ENCODE measurements at regions not wholly inside any gene's neighbourhood (a gene's known extent, or its start where the extent isn't known, plus 50 kb on each side); places are given as distances from the start of the nearest gene placed in this dataset.

DNA sequence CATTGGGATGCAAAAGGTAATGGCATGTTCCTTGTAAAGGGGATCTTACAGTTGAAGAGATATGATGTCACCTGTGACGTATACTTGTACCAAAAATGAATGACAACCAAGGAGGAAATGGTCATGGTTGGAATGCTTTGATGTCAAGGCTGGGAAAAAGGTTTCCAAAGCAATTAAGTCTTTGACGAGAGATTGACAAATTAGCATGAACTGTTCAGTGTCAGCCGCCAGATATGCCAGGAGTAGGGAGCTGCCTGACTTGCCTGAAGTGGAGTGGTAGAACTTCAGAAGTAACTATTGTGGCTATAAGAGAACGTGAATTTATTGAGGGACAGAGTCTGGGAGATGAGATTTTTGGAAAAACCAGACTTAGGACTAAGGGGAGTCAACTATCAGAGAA is 88.1 kb downstream of the SEPTIN7 start:
- Histone ChIP-seq H3K27me3 (ENCODE audit: control insufficient read depth, insufficient read depth, low read length) (no peaks in the 10 kb centered on the region), H3K4me3 (ENCODE audit: low read depth, low read length) (no peak overlapping the region), H3K36me3 (ENCODE audit: control insufficient read depth, insufficient read depth, low read length) (peaks cover 1% of the 10 kb centered on the region; the same call in 1 of the 2 replicates)
- ChIA-PET POLR2A (no interaction called here), CTCF (interaction anchor here (0.6 to 1.1 kb wide), 2 partner anchors 18 to 180 kb away, joined by 3 to 4 read pairs; no protein-coding TSS in a partner anchor)
- TF ChIP-seq, protein P1, sequence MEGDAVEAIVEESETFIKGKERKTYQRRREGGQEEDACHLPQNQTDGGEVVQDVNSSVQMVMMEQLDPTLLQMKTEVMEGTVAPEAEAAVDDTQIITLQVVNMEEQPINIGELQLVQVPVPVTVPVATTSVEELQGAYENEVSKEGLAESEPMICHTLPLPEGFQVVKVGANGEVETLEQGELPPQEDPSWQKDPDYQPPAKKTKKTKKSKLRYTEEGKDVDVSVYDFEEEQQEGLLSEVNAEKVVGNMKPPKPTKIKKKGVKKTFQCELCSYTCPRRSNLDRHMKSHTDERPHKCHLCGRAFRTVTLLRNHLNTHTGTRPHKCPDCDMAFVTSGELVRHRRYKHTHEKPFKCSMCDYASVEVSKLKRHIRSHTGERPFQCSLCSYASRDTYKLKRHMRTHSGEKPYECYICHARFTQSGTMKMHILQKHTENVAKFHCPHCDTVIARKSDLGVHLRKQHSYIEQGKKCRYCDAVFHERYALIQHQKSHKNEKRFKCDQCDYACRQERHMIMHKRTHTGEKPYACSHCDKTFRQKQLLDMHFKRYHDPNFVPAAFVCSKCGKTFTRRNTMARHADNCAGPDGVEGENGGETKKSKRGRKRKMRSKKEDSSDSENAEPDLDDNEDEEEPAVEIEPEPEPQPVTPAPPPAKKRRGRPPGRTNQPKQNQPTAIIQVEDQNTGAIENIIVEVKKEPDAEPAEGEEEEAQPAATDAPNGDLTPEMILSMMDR (IDR thresholded peaks at IDR 0.05; ENCODE audit: insufficient read depth, low read depth, low read length): no peak
- no peak for DNase-seq (ENCODE audit: low read depth)

DNA sequence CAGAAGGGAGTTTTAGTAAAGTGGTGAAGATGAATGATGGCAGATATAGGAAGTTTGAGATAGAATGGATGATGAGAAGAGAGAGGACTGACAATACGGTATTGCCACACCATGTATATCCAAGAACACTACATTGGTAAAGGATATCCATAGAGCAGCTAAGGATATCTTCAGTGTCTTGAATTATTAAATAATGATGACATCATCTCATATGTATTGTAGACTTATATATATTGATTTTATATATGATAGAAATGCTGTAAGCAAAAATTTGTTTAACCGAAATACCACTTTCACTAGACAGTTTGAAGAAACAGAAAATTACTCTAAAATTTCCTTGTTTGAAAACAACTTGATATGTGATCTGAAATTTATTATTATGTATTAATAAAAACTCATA is 89.0 kb downstream of the SEPTIN7 start:
- H3K36me3 ChIP-seq (ENCODE audit: control insufficient read depth, insufficient read depth, low read length): peaks cover 1% of the 10 kb centered on the region; the same call in 1 of the 2 replicates
- TF ChIP-seq, protein P1 (IDR thresholded peaks at IDR 0.05; ENCODE audit: insufficient read depth, low read depth, low read length): no peak
- no peak overlapping the region for H3K4me3 ChIP-seq (ENCODE audit: low read depth, low read length)
- no peaks in the 10 kb centered on the region for H3K27me3 ChIP-seq (ENCODE audit: control insufficient read depth, insufficient read depth, low read length)
- ChIA-PET POLR2A (no interaction called here), CTCF (interaction anchor here (0.7 to 1.3 kb wide), 3 partner anchors 17 to 180 kb away, joined by 3 to 4 read pairs (median 3); no protein-coding TSS in a partner anchor)
- DNase-seq (ENCODE audit: low read depth): no peak

DNA sequence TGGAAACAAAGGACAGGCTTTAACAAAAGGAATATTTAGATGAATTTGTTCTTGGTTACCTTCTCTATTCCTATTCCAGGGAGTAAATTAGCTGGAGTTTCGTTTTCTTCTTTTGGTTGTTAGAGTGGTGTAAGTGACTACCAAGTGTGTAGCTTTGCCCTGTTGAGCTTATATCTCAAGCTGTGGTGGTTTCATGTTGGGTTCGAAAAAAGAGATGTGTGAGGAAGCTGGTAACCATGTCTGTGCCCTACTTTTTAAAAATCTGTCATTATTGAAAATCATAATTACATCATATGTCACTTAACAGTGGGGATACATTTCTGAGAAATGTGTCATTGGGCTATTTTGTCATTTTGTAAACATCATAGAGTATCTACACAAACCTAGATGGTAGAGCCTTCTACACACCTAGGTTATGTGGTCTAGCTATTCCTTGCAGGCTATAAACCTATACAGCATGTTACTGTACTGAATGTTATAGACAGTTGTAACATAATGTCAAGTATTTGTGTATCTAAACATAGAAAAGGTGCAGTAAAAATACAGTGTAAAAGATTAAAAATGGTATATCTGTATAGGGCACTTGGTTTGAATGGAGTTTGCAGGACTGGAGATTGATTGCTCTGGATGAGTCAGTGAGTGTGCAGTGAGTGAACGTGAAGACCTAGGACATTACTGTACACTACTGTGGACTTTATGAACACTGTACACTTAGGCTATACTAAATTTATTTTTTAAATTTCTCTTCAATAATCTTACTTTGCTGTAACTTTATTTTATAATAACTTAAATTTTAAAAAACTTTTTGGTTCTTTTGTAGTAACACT is 90.4 kb downstream of the SEPTIN7 start:
- Histone ChIP-seq H3K4me3 (ENCODE audit: low read depth, low read length) (no peak overlapping the region), H3K36me3 (ENCODE audit: control insufficient read depth, insufficient read depth, low read length) (peaks cover 1% of the 10 kb centered on the region; the same call in 1 of the 2 replicates), H3K27me3 (ENCODE audit: control insufficient read depth, insufficient read depth, low read length) (no peaks in the 10 kb centered on the region)
- DNase-seq (ENCODE audit: low read depth): no peak
- TF ChIP-seq, protein P1 (IDR thresholded peaks at IDR 0.05; ENCODE audit: insufficient read depth, low read depth, low read length): no peak
- CTCF ChIA-PET: interaction anchor here (1.0 to 1.3 kb wide), 3 partner anchors 9 to 181 kb away, joined by 3 read pairs; partner anchors contain the start of gene SEPTIN7
- POLR2A ChIA-PET: interaction anchor here (0.6 kb wide), 1 partner anchor 237 kb away, joined by 4 read pairs; no protein-coding TSS in a partner anchor

DNA sequence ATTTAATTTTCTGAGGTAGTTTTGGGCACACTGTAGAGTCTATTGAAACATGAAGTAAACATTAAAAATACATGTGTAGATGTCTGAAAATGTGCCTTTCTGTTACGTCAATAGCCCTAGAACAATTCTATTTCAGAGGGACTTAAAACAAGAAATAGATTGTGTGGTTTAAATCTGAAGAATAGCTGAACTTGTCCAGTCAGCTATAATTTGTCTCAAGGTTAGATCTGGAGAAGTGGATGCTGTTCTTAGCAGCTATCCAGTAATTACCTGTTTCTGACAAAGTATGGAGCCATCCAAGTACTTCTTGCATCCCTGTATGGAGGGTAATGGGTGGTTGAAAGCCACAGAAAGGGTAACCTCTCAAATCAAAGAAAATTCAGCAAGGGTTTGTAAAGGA is 92.8 kb downstream of the SEPTIN7 start:
- H3K4me3 ChIP-seq (ENCODE audit: low read depth, low read length): no peak overlapping the region
- ChIA-PET POLR2A (no interaction called here), CTCF (interaction anchor here (1.8 kb wide), 1 partner anchor 13 kb away, joined by 9 read pairs; no protein-coding TSS in a partner anchor)
- TF ChIP-seq, protein P1 (IDR thresholded peaks at IDR 0.05; ENCODE audit: insufficient read depth, low read depth, low read length): no peak
- no peaks in the 10 kb centered on the region for H3K36me3 ChIP-seq (ENCODE audit: control insufficient read depth, insufficient read depth, low read length)
- no peak for DNase-seq (ENCODE audit: low read depth)
- H3K27me3 ChIP-seq (ENCODE audit: control insufficient read depth, insufficient read depth, low read length): no peaks in the 10 kb centered on the region

DNA sequence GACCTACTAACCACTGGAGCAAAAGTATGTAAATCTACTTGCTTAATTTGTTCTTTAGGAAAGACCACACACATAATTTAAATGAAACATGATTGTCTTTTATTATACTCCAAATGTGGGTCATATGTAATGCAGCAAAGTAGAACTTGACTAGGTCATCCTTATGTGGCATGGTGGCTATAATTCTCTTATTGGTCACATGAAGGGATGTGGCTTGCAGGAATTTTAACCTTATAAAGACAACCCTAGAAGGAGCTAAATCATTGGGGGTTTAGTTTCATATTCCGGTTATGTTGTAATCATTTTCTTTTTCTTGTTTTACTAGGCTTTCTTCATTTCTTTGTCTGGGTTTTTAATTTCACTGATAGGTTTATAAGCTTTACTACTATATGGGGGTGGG is 93.9 kb downstream of the SEPTIN7 start:
- POLR2A ChIA-PET: no interaction called here

More for the DNA sequence above, 93.9 kb downstream of the SEPTIN7 start:
- Histone ChIP-seq H3K27me3 (ENCODE audit: control insufficient read depth, insufficient read depth, low read length) (no peaks in the 10 kb centered on the region), H3K36me3 (ENCODE audit: control insufficient read depth, insufficient read depth, low read length) (no peaks in the 10 kb centered on the region), H3K4me3 (ENCODE audit: low read depth, low read length) (no peak overlapping the region)
- TF ChIP-seq, protein P1 (IDR thresholded peaks at IDR 0.05; ENCODE audit: insufficient read depth, low read depth, low read length): no peak
- DNase-seq (ENCODE audit: low read depth): no peak
- CTCF ChIA-PET: interaction anchor here (1.4 kb wide), 1 partner anchor 12 kb away, joined by 4 read pairs; no protein-coding TSS in a partner anchor

All from BJ (cell line).